T-cell (primary cell): ENCODE measurements at regions not wholly inside any gene's neighbourhood (a gene's known extent, or its start where the extent isn't known, plus 50 kb on each side); places are given as distances from the start of the nearest gene placed in this dataset.

ENCODE experiments used
- ATAC-seq, 4 experiments: fragments of 200-7000 bp in 3 of 4; fragments of 150-1000 bp in 1 of 4; cut with Tn5 transposase; replicated peaks in 1 of 4; 1 replicate in 3 of 4; 2 replicates in 1 of 4; pipeline ENCODE4 v1.10.0; 2021; ENCODE audit warnings: moderate library complexity in 3 of 4, mild to moderate bottlenecking in 2 of 4, moderate number of reproducible peaks in 1 of 4
- CTCF ChIA-PET, 2 donors: fragments of 300-600 bp; sonication (Branson Sonifier 250); formaldehyde crosslinking; loops; one replicate each; lab custom pipeline; 2022; ENCODE audit warnings: antibody characterized with exemption in 2 of 2; lab: Charles Lee
- POLR2A ChIA-PET, 2 donors: fragments of 300-600 bp; sonication (Branson Sonifier 250); formaldehyde crosslinking; loops; one replicate each; lab custom pipeline; 2022; ENCODE audit warnings: antibody characterized with exemption in 2 of 2; lab: Charles Lee
- DNase-seq, 35 experiments: peaks; one replicate each; pipeline versions ENCODE4 v3.0.0 to v3.0.0-alpha.2; 2013 to 2023
- H3K27ac ChIP-seq: one replicate; pipeline ENCODE4 v1.5.1; 2013; ENCODE audit warnings: low read length
- H3K27me3 ChIP-seq, 2 experiments: replicated peaks in 1 of 2; 1 replicate in 1 of 2; 2 replicates in 1 of 2; pipeline versions ENCODE4 v1.6.1 to v1.7.0; 2013; ENCODE audit warnings: low read length in 1 of 2, mixed read lengths in 1 of 2; ENCODE audit not compliant: control insufficient read depth in 2 of 2, insufficient read depth in 2 of 2; ENCODE audit errors: extremely low read depth in 1 of 2
- H3K36me3 ChIP-seq, 2 donors: 1 replicate in 1 of 2; 2 replicates in 1 of 2; pipeline versions ENCODE4 v1.6.1 to v1.7.0; 2013; ENCODE audit warnings: low read length in 1 of 2; ENCODE audit not compliant: control insufficient read depth in 2 of 2, insufficient read depth in 1 of 2; ENCODE audit errors: extremely low read depth in 1 of 2
- H3K4me1 ChIP-seq, 2 experiments: 1 replicate in 1 of 2; 2 replicates in 1 of 2; pipeline versions ENCODE4 v1.6.1 to v1.7.0; 2013; ENCODE audit warnings: low read length in 2 of 2, mixed read lengths in 1 of 2; ENCODE audit not compliant: insufficient read depth in 2 of 2, control insufficient read depth in 1 of 2; ENCODE audit errors: extremely low read depth in 1 of 2
- H3K4me3 ChIP-seq, 2 donors: 1 replicate in 1 of 2; 2 replicates in 1 of 2; pipeline versions ENCODE4 v1.5.1 to v1.7.0; 2013; ENCODE audit warnings: mild to moderate bottlenecking in 2 of 2, low read length in 1 of 2, moderate library complexity in 1 of 2; ENCODE audit not compliant: control insufficient read depth in 1 of 2; ENCODE audit errors: extremely low read depth in 1 of 2
- H3K9me3 ChIP-seq: 2 replicates; pipeline ENCODE4 v1.7.0; 2013
- H3K27ac Mint-ChIP-seq, 2 donors: one replicate each; pipeline ENCODE4 v1.8.0; 2020 to 2021; ENCODE audit warnings: mild to moderate bottlenecking in 2 of 2, mixed read lengths in 2 of 2
- H3K27me3 Mint-ChIP-seq, 2 donors: one replicate each; pipeline ENCODE4 v1.8.0; 2021 to 2022; ENCODE audit warnings: mixed read lengths in 2 of 2
- H3K36me3 Mint-ChIP-seq: one replicate; pipeline ENCODE4 v1.8.0; 2021; ENCODE audit warnings: mixed read lengths
- H3K4me1 Mint-ChIP-seq, 3 donors: one replicate each; pipeline ENCODE4 v1.8.0; 2020 to 2022; ENCODE audit warnings: mixed read lengths in 3 of 3, mild to moderate bottlenecking in 1 of 3
- H3K4me3 Mint-ChIP-seq, 3 donors: one replicate each; pipeline ENCODE4 v1.8.0; 2020 to 2022; ENCODE audit warnings: mild to moderate bottlenecking in 3 of 3, mixed read lengths in 3 of 3, moderate library complexity in 3 of 3
- H3K9me3 Mint-ChIP-seq, 3 donors: one replicate each; pipeline ENCODE4 v1.8.0; 2020 to 2022; ENCODE audit warnings: mixed read lengths in 3 of 3
- WGBS: methylation state at CpG from one replicate; pipeline ENCODE4 v1.1.5; 2013; ENCODE audit warnings: missing lambda C conversion rate; ENCODE audit not compliant: insufficient coverage; 5-methylcytosine and 5-hydroxymethylcytosine counted together

DNA sequence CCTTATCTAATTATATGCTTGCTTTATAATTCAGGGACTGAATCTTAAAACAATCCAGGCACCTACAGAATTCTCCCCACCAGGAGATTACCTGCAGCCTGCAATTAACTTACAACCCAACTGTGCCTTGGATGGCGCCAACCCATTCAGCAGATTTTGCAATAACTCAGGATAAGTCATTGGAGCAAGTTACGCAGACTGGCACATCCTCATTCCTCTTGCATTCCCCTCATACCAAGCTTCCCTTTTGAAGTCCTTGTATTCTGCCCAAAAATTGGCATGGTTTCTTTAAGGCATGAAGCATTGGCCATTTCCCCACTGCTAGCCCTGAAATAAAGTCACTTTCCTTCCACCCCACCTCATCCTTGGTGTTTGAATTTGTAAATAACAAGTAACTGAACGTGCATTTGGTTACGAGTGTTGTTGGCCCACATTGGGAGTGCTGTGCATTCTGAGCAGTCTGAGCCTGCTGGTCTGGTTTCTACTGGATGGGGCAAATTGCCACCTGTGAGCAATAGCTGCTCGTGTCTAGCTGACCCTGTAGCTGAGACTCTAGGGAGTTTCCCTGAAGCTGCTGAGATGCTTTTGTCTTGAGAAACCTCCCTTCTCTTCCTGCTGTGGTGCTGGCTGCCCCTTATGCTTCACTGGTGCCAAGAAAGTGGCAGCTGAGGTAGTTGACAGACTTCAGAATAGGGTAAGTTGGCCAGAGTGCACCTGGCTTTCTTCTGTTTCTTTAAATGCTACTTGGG is 99.2 kb upstream of the SCAF11 start:
- no peak overlapping the region for H3K27ac Mint-ChIP-seq
- H3K9me3 Mint-ChIP-seq = peaks cover 3 to 9% (median 8%) of the 10 kb centered on the region in 3 donors
- Histone ChIP-seq H3K4me3 (no peak overlapping the region), H3K27ac (no peak overlapping the region), H3K9me3 (no peaks in the 10 kb centered on the region), H3K27me3 (peaks cover 0 to 9% of the 10 kb centered on the region in 2 experiments), H3K4me1 (no peaks in the 10 kb centered on the region), H3K36me3 (no peaks in the 10 kb centered on the region)
- ChIA-PET POLR2A (no interaction called here), CTCF (interaction anchor here in 1 of 2 donors (0.8 kb wide), 1 partner anchor 18 kb away, joined by 3 read pairs; no protein-coding TSS in a partner anchor)
- 93% methylated on average over 4 of the region's 5 CpGs for WGBS
- no peaks in the 10 kb centered on the region for H3K36me3 Mint-ChIP-seq
- ATAC-seq (no peak), DNase-seq (no peak)
- H3K27me3 Mint-ChIP-seq = peaks cover 30 to 31% of the 10 kb centered on the region in 2 donors
- no peaks in the 10 kb centered on the region for H3K4me1 Mint-ChIP-seq
- H3K4me3 Mint-ChIP-seq = no peak overlapping the region

DNA sequence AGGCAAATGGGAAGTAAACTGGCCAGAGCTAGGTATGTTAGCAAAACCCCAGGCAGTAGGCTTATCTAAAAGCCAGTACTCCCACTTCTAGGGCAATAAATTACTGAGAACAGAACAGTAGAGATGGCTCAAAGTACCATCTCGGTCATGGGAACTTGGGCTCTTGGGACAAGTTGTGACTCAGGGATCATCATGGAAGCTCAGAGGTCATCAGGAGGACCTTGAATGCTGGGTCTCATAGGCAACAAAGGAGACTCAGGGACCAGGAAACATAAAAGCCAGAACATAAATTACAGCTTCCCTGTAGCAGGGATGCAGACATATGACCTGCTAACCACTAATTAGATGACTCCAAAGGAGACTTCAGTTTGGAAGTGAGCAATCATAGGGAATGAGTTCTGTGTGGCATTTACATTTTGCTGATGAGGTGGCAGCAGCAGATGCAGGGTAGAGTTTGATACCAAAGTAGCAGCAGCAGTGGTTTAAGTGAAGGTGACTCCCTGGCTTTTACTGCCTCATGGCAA is 97.6 kb upstream of the SCAF11 start:
- DNase-seq (no peak), ATAC-seq (no peak)
- peaks cover 22 to 23% of the 10 kb centered on the region in 2 donors for H3K27me3 Mint-ChIP-seq
- peaks cover 3 to 8% (median 6%) of the 10 kb centered on the region in 3 donors for H3K9me3 Mint-ChIP-seq
- whole genome bisulfite sequencing = 100% methylated on average over 1 of the region's 1 CpG
- H3K9me3 ChIP-seq = no peaks in the 10 kb centered on the region
- H3K4me1 Mint-ChIP-seq = no peaks in the 10 kb centered on the region
- no peak overlapping the region for H3K27ac Mint-ChIP-seq
- H3K36me3 Mint-ChIP-seq = no peaks in the 10 kb centered on the region
- peaks cover 0 to 6% of the 10 kb centered on the region in 2 experiments for H3K27me3 ChIP-seq
- ChIA-PET POLR2A (no interaction called here), CTCF (no interaction called here)
- no peak overlapping the region for H3K4me3 Mint-ChIP-seq
- no peak overlapping the region for H3K4me3 ChIP-seq
- H3K4me1 ChIP-seq = no peaks in the 10 kb centered on the region
- no peaks in the 10 kb centered on the region for H3K36me3 ChIP-seq
- no peak overlapping the region for H3K27ac ChIP-seq

DNA sequence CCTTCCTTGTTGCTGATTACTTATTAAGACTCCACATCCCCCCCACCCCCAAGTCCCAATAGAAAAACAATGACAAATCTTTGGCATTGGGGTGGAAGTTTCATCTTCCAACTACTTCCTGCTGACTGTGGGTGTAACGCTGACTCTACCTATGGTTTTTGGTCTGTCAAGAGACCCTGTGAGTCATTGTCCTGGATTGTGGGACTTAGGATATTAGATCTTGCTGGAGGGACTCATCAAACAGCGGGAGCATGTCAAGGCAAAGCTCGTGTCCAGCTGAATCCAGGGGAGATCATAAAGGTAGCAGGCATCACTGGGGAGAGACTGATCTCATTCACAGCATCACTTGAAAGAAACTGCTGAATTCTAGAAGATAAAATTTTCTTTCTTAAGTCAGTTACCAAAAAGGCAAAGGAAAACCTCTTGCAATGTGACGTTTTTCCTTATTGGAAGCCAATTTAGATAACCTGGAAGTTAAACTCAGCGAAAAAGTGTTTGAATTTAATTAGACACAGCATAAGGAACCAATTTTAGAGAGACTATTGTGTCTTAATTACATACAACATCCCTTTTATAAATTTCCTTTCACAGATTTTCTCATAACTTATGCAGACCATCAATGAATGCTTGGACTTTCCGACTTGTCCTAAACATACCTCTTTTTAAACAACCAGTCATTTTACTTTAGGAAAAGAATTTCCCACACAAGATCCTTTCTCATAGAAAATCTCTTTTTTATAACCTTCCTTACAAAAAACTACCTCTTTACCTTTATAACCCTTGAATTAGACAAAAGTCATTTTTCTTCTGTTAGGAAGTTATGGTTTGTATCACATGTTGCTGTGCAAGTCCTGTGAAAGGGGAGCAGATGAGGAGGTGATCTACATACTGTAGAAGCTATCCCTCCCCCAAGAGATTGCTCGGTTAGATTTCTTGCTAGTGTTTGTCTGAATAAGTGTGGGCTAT is 94.6 kb upstream of the SCAF11 start:
- H3K27ac ChIP-seq = no peak overlapping the region
- Mint-ChIP-seq H3K36me3 (no peaks in the 10 kb centered on the region), H3K4me3 (no peak overlapping the region), H3K27ac (no peak overlapping the region), H3K9me3 (peaks cover 0 to 6% (median 6%) of the 10 kb centered on the region in 3 donors), H3K4me1 (no peaks in the 10 kb centered on the region), H3K27me3 (peaks cover 7 to 21% of the 10 kb centered on the region in 2 donors)
- no peak for DNase-seq
- peaks cover 0 to 6% of the 10 kb centered on the region in 2 experiments for H3K27me3 ChIP-seq
- no peaks in the 10 kb centered on the region for H3K4me1 ChIP-seq
- ChIA-PET POLR2A (no interaction called here), CTCF (interaction anchor here in 1 of 2 donors (0.7 kb wide), 1 partner anchor 40 kb away, joined by 3 read pairs; no protein-coding TSS in a partner anchor)
- H3K4me3 ChIP-seq = no peak overlapping the region
- 100% methylated on average over 2 of the region's 7 CpGs for WGBS
- no peaks in the 10 kb centered on the region for H3K9me3 ChIP-seq
- no peak for ATAC-seq
- no peaks in the 10 kb centered on the region for H3K36me3 ChIP-seq

DNA sequence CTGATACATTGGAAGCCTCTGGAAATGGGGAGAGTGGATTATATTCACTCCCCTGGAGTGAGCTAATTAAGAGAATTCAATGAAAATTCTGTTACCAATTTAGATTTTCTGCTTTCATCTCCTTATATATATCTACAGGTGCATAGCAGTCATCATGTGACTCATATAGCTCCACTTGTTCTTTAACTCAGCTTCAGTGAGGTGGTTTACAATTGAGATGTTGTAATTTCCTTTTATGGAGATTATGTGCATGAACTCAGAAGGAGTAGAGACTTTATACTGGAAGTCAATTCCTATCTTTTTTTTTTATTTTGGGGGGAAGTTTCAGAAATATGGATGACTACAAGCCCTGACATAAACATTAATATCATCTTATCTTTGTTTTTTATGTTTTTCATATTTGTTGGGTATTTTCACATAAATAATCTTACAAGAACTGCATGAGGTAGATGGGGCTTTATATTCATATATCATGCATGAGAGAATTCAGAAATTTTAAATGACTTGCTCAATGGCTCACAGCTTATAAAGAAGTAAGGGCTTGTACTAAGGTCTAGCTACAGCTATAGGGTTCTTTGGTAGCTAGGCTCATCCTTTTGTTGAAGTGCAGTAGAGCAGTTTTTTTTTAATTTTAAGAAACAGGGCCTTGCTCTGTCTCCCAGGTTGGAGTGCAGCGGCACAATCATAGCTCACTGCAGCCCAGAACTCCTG is 92.3 kb upstream of the SCAF11 start:
- Histone ChIP-seq H3K4me1 (no peaks in the 10 kb centered on the region), H3K27me3 (peaks cover 0 to 3% of the 10 kb centered on the region in 2 experiments), H3K27ac (no peak overlapping the region), H3K36me3 (no peaks in the 10 kb centered on the region), H3K9me3 (no peaks in the 10 kb centered on the region), H3K4me3 (no peak overlapping the region)
- no peak for DNase-seq
- Mint-ChIP-seq H3K36me3 (peaks cover 7% of the 10 kb centered on the region), H3K27ac (no peak overlapping the region), H3K4me1 (no peaks in the 10 kb centered on the region), H3K4me3 (no peak overlapping the region), H3K9me3 (peaks cover 8 to 16% (median 15%) of the 10 kb centered on the region in 3 donors), H3K27me3 (peaks cover 7 to 12% of the 10 kb centered on the region in 2 donors)
- ChIA-PET CTCF (interaction anchor here in 1 of 2 donors (0.5 kb wide), 2 partner anchors 219 to 918 kb away, joined by 3 to 4 read pairs; no protein-coding TSS in a partner anchor), POLR2A (no interaction called here)
- ATAC-seq = no peak
- WGBS = no CpG with 5 or more reads among the region's 1 CpG

DNA sequence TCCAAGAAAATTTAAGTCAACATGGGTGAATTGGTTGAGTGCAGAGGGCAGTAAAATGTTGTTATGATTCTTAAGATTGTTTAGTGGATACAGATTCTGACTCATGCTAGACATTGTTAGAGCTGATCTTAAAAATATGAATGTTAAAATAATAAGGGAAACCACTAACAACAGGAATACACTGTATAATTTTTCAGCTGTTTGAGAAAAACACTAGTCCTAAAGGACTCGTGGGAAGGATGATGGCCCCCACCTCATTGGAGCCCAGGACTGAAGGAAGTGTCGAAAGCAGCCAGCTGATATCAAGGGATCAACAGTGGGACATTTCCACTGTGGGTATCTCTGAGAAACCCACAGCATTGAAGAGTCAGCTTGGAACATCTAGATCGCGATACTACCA is 82.9 kb upstream of the SCAF11 start:
- Mint-ChIP-seq H3K27me3 (peaks cover 3 to 8% of the 10 kb centered on the region in 2 donors), H3K27ac (no peak overlapping the region), H3K4me1 (peaks cover 6 to 9% (median 8%) of the 10 kb centered on the region in 3 donors), H3K4me3 (no peak overlapping the region), H3K9me3 (peaks cover 1 to 4% (median 3%) of the 10 kb centered on the region in 3 donors), H3K36me3 (peaks cover under 1% of the 10 kb centered on the region)
- ATAC-seq = no peak
- POLR2A ChIA-PET = no interaction called here
- WGBS = 67% methylated on average over 1 of the region's 4 CpGs
- no peaks in the 10 kb centered on the region for H3K36me3 ChIP-seq
- no peak overlapping the region for H3K27ac ChIP-seq
- H3K4me1 ChIP-seq = peaks cover 0 to 2% of the 10 kb centered on the region in 2 experiments
- no peaks in the 10 kb centered on the region for H3K9me3 ChIP-seq
- CTCF ChIA-PET = interaction anchor here (0.8 to 1.3 kb wide), 2 partner anchors 22 to 947 kb away, joined by 3 read pairs; no protein-coding TSS in a partner anchor
- no peaks in the 10 kb centered on the region for H3K27me3 ChIP-seq
- no peak overlapping the region for H3K4me3 ChIP-seq
- no peak for DNase-seq
